Activated CD8-positive, alpha-beta memory T cell treated with anti-CD3 and anti-CD28 coated beads, Interleukin-2, amount 50 U/mL, for 1 hour (primary cell): ENCODE measurements at regions not wholly inside any gene's neighbourhood (a gene's known extent, or its start where the extent isn't known, plus 50 kb on each side); places are given as distances from the start of the nearest gene placed in this dataset.

ENCODE experiments used
- DNase-seq: peaks from one replicate; pipeline ENCODE4 v3.0.0-alpha.2; 2020; ENCODE audit errors: extremely low read depth

DNA sequence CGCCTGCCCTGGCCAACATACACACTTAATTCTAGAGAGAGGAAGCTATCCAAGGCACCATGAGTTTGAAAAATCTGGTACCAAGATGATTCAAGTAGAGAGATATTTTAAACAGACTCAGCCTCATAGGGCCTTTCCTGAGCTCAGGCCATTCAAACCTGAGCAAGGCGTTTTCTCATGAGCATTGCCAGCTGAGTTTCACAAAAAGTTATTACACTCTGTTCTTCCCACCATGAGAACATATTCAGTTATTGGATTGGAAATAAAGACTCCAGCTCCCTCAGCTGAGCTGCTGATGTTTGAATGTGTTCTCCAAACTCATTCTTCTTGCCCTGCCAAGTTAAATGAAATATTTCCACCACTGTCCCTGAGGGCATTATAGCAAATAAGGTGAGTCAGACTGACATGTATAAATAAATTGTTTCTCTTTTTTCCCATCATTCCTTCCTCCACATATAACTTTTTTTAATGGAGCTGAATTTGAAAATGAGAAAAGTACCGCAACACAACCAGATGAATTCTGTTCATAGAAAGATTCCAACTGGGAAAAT is 429.6 kb downstream of the RAB28 start:
- no peak for DNase-seq

DNA sequence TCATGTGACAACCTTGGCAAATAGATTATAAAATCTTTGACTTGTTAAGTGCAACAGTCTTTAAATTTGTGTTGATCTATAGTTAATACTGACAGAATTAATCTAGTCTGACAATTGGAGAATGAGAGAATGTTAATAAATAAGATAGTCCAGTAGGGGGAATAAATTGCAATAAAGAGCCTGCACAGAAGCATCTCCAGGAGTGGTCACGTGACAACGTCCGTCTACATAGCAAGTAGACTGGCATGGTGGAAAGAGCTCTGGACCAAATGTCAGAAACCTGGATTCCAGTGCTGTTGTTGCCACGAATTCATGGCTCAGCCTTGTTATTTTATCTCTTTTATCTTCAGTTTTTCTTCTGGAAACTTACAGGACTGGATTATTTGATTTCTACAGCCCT is 436.5 kb downstream of the RAB28 start:
- DNase-seq: no peak

DNA sequence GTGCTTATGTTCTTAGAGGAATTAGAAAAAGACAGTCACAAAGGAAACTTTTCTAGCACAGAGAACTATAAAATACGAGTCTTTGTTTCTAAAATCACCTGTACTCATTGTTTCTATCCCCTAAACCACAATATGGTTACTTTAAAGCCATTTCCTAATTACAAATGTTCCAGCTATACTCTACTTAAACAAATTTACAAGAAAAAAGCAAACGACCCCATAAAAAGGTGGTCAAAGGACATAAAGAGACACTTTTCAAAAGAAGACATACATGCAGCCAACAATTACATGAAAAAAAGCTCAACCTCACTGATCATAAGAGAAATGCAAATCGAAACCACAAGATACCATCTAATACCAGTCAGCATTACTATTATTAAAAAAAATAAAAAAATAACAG is 447.3 kb downstream of the RAB28 start:
- no peak for DNase-seq

DNA sequence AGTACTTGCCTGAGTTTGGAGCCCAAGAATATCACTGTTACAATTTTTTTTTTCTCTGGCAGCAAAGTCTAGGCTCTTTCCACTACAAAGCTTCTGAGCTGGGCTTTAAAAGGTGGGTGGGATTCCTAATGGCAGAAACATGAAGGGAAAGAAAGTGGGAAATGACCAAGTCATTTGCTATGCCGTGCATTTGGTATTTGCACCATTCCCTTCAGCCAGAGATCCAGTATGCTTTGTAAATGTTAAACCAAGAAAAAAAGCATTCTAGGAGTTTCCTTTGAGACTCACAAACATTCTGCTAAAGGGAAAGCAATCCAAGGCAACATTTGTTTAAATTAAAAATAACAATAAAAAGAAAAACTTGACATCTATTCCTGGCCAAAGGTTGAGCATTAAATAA is 451.2 kb downstream of the RAB28 start:
- no peak for DNase-seq

DNA sequence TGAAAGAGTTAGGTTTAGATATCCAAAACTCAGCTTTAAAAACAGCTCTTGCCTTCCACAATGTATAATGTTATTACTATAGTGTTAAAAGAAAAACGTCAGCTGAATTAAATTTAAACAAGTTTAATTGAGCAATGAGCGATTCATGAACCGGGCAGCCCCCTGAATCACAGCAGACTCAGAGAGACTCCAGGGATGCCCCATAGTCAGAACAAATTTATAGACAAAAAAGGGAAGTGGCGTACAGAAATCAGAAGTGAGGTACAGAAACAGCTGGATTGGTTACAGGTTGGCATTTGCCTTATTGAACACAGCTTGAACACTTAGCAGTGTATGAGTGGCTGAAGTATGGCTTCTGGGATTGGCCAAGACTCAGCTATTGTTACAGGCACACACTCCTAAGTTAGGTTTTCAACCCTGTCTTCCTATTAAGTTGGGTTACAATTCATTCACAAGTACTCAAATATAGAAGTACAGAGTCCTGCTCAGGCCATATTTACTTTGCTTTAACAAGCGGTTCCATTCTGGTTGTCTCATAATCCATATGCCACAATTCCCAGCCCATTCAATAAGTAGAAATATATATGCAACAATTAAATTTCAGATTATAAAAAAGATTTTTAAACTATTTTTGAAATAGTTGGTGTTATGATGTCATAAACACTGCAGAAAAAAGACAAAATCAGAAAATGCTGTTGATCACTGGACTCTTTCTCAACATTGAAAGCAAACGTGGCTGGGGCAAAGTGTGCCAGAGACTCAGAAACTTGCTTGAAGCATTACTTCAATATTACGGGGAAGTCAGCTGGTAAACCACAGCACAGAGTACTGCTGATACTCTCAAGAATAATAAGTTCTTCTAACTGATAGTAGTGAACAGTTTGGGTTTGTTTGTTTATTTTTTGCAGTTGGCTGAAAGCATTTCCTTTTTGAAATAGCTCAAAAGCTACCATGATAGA is 459.7 kb downstream of the RAB28 start:
- DNase-seq: no peak

DNA sequence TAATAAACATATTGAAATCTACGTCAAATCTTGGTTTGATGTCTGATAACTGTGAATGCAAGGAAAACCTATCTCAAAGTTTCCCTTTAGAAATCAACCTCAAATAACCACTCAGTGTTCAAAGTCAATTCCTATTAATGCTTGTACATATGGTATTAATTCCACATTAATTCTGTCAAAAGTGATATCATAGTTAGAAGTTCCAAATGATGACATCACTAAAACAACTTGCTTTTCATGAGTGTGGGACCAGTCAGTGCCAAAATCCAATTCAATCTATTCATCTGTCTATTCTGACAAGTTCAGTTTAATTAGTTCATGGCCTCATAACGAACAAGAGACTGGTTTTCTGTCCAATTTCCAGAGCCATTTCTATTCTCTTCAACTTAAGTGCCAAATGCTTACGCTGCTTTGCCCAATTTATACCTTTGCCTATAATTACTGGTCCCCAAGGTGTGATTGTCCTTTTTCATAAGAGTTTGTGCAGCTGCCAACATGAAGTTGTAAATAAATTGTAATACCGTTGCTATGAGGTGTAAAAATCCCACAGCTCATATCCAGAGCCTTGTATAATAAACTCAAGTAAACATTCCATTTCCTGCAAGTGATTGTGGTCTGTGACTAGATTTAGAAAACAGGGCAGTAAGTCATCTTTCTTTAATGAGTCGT is 476.2 kb downstream of the RAB28 start:
- no peak for DNase-seq

DNA sequence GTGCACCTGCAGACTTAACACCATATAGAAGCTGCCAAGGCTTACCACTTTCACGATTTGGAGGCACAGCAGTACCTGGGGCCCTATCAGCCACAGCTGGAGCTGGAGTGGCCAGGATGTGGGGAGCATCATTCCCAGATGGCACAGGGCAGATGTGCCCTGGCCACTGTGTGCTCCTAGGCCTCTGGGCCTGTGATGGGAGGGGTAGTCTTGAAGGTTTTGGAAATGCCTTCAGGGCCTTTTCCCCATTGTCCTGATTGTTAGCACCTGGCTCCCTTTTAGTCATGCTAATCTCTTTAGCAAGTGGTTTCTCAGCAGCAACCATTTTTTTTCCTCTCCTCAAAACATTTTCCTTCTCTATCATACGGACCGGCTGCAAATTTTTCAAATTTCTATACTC is 490.2 kb downstream of the RAB28 start:
- no peak for DNase-seq

DNA sequence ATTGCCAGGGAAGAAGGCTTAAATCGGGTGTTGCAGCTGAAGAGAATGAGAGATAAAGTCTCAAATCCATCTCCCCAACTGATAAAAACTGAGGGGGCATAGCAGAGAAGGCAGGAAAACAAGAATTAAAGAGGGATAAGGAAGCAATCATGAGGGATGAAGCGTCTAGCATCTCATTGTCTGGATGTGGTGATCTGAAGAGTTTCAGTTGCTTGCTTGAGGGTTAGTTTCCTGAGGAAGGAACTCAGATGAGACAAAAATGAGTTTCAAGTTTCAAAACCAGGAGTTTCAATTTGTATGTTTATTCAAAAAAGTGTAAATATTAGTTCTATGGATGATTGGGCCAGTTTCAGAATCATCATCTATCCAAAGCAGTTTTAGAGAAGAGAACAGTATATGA is 496.9 kb downstream of the RAB28 start:
- no peak for DNase-seq

DNA sequence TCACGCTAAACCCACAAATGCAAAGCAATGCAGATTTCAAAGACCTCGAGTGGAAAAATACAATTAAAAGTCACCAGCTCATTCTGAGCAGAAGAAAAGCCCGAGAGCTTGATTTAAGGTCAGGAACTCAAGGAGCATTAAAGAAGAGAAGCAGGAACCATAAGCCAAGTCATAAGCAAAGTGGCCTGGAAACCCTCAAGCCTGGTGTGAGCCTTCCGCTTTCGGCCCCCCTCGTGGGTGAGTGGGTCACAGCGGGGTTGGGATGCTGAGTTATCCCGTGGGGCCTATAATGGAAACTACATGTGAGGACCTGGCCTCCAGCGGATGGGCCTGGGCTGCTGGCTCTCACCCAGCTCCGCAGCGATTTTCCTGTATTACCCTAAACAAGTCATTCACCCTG is 504.3 kb downstream of the RAB28 start:
- DNase-seq: no peak

DNA sequence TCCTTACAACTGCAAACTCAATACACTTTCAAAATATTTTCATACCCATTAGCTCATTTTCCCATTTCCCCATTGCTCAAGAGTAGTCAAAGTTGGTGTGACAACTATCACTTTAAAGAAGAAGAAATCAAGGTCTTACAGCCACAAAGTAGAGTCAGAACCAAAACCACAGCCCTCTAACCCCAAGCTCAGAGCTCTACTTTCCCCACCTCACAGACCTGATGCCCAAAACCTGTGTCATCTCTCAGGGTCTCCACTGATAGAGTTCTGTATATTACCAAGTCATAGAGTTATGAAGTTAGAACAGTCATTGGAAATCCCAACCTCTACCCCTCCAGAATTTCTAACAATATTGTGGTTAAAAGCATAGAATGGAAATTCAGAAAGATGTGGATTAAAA is 505.8 kb downstream of the RAB28 start:
- no peak for DNase-seq

DNA sequence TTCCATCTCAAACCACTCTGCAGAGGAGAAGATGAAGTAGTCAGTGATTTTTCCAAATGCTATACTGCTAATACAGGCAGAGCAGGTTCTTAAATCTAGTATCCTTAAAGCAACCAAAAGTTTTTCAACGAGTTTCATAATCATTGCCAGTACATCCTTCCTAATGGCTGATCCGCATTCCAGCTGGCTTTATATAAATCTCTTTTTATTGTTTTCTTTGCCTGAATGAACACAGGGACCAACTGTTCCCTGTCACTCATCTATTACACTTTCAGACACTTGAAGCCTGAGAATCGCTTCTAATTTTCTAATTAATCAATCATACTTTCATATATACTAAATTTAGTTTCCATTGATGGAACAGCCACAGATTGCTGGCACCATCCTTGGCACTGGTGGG is 508.6 kb downstream of the RAB28 start:
- no peak for DNase-seq

DNA sequence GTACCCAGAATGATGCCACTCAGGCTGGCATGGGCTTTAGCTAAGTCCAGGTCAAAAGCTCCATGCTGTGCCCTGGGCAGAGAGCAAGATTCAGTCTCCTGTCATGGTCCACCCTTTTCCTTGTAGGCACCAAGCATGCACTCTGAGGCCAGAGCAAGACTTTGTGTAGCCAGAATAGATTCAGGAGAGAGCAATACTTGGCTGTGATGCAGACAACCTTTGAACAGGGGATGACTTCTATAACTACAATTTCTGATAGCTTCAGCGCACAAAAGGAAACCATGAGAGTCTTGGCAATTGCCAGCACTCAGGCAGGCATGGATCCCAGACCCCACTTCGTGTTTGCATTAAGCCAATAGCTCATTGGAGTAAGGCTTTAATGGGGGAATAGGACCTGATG is 510.6 kb downstream of the RAB28 start:
- DNase-seq: no peak

DNA sequence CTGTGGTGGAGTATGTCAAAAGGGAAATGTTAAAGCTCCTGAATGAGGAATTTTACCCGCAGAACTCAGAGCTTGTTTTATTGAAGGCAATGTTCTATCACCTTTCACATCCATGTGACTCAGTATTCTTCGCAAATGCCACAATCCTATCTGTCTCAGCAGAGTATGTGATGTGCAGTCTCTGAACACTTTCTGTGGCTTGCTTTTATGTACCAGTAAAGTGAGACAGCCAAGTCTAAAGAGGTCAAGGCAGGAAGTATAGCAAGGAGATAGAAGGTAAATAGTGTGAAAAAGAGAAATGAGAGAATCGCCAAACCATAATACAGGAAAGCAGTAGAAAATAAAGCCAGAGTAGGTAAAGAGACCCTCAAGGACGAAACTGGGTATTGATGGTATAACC is 515.8 kb downstream of the RAB28 start:
- DNase-seq: no peak

DNA sequence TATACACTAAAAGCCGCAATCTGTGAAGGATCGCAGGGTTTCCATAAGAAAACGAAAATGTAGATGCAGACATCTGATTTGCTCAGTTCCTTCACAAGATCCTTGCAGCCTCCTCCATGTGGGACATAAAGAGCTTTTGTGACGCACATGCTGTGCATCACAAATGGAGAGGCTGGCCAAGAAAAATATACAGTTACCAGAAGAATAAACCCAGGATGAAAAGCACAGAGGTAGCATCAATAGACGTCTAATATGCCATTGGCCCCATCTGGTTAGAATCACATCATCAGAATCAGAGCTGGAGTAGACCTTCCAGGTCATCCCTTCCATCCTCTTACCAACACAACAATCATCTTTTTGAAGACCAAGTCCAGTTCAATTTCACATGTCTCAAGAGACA is 517.4 kb downstream of the RAB28 start:
- DNase-seq: no peak

DNA sequence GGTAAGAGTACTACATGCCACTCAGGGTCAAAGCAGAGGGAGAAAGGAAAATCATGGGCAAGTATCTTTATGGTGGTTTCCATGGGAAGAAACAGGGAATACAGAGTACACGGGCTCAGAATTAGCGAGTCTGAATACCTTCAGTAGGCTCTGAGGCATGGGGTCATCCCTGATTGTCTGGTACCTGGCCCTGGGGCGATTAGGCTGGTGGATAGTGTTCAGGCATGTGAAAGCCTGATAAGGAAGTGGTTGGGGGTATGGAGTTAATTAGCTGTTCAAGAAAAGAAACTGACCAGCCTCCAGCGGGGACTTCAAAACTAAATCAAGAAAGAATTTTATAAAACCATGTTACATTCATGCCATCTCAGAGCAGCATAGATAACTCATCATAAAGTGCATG is 518.8 kb downstream of the RAB28 start:
- no peak for DNase-seq

DNA sequence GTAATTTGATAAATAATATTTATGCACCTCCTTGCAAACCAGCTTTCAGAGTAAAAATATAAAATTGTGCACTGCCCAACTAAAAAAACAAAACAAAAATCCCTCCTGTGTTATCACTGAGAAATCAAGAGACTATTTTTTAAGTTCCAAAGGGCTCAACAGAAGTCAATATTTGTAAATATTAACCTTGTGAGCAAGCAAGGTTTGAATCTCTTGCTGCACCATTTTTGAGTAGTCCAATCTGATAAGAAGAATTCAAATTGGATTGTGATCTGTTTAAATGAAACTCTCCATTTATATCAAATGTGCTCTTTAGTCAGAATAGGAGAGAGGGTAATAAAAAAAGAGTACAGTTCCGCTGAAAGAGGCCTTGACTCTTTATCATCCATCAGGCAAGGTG is 520.2 kb downstream of the RAB28 start:
- DNase-seq: no peak

DNA sequence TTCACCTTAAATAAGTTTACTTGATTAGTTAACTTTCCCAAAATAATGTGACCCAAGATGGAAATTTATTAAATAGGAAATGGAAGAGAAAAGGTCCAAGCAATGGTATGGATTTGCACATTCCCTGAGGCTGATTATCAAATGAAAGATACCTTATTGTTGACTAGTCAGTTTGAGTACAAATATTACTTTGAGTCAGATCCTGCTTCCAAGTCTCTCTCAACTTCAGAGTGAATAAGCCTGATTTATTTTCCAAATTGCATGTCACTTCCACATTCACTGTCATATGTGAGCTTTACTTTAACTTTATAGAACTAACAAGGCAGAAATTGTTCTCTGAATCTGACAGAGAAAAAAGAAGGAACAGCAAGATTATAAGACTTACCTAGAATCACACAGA is 520.8 kb downstream of the RAB28 start:
- no peak for DNase-seq

DNA sequence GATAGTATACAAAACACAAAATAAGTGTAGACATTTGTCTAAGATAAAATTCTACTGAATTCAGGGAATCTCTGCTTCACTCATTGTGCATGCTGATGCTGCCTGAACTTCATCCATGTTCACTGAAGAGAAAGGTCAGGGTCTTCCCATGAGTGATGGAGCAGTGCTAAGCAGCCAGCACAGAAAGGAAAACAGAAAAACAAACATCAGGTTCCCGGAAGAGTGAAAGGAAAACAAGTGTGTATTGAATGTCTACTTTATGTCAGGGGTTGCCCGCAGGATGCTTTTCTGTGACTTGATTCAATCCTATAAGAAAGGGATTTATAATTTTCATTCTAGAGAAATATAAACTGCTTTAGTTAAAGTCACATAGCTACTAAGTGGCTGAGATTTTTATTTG is 522.4 kb downstream of the RAB28 start:
- DNase-seq: no peak

DNA sequence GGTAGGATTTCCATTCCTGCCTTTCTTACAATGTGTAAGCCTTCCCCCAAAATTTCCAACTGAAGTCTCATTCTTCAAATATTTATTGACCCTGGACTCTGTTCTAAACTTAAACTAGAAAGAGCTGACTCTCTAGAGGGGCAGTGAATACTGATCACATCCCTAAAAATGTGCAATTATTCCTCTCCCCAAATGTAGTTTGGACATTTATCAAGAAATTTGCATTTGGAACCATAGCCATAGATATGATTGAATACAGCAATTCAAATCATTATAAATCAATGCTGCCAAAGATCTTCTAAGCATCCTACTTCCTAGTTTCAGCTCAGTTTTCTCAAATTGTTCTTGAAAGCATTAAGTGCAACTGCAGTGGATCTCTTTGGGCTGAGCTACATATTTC is 525.7 kb downstream of the RAB28 start:
- no peak for DNase-seq

DNA sequence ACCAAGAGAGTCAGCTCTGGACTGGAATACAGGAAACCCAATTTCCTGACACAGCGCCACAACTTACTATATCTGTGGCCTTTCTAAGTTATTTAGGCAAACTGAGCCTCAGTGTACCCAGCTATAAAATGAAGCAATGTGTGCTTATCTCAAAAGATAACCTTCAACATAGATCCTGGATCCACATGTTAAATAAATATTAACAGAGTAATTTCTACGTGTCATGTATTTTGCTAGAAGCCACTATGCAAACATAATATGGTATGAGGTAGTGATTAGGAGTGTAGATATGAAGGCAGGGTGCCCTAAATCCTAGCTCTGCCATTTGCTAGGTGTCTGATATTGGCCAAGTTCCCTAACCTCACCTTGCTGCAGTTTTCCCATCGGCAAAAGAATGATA is 527.0 kb downstream of the RAB28 start:
- DNase-seq: no peak

DNA sequence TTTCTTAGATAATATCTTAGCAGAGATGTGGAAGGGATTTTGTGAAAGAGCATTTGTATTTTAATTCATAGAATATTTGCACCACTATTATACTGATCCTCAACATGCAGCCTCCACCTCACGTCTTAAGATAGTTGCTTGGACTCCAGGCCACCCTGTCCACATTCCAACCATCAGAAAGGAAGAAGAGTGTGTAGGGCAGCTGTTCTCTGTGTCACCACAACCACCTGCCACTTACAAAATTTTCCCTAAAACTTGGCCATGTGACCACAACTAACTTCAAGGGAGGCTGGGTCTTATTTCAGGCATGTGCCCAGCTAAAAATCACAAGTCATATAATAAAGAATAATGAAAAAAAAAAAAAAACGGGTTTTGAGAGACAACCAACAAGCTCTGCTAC is 528.1 kb downstream of the RAB28 start:
- DNase-seq: no peak

DNA sequence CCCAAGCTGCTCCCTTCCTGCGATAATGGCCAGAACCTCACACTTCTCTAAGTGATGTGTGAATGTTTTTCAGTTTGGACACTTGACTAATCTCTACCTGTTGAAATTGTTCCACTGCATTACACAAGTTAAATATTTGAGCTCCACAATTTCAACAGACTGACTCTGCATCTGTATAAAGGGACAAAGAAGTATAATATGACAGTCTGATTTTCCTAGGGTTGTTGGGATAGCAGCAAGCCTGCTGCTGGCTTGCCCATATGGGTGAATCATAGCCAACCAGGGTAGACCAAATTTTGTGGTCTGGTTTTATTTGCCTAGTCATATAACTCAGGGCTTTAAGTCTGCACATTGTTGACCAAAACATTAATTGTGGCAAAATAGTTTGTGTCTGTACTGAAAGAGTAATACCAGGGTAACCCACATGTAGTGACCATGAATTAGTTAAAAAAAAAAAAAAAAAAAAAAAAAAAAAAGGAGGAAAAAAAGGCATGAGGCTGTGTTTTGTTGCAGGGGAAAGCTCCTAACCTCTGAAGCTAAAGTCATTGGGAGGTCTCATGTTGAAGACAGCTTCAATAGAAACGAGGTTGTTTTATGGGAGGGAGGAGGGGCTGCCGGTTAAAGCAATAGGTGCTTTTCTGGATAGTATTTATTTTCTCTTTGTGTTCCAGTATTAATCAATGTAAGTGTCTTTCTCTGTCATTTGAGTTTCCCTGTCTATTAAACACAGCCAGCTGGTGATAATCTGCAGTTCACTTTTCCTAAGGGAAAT is 534.2 kb downstream of the RAB28 start:
- DNase-seq: no peak
